Stimulated activated CD4-positive, alpha-beta T cell treated with anti-CD3 and anti-CD28 coated beads, Interleukin-4, amount 100 ng/mL, for 4 hours (primary cell): ENCODE measurements at regions not wholly inside any gene's neighbourhood (a gene's known extent, or its start where the extent isn't known, plus 50 kb on each side); places are given as distances from the start of the nearest gene placed in this dataset.
"Not testable (repeated sequence)": the region's sequence is repeated elsewhere in the genome, so short reads cannot be mapped to it uniquely, and the experiment has no call there.

Experiments used
- DNase-seq, 2 experiments: peaks; one replicate each; pipeline ENCODE4 v3.0.0-alpha.2; 2020

DNA sequence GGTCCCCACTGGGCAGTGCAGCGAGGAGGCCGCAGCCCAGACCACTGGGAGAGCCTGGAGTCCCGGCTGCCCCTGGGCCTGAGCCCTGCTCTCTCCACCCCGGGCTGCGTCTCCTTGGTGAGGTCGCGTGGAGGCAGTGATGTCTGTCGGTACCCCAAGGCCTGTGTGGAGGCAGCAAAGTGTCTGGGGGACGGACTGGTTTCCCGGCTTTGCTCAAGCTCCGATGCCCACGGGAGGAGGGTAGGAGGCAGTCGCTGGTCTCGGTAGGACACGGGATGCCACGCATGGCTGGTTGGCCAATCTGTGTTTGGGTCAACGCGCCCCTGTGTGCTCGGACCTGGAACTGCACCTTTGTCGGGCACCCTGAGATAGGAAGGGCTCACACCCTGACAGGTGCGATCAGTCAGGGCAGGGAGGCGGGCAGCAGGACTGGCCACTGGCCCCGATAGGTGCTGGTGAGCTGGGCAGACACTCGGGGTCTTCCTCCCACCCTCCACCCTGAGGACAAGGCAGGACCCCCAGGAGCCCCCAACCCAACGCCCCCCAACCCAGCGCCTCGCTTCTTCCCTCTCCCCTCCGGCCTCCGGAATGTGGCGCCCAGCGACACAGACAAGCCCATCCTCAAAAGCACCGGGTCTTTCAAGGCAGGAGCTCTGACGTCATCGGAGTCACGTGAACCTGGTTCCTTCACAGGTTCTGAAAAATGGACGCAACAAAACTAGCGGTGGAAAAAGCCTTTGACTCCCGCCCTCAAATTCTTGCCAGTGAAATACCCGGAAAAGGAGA is 288.6 kb downstream of the NDUFA10 start:
- no peak for DNase-seq

DNA sequence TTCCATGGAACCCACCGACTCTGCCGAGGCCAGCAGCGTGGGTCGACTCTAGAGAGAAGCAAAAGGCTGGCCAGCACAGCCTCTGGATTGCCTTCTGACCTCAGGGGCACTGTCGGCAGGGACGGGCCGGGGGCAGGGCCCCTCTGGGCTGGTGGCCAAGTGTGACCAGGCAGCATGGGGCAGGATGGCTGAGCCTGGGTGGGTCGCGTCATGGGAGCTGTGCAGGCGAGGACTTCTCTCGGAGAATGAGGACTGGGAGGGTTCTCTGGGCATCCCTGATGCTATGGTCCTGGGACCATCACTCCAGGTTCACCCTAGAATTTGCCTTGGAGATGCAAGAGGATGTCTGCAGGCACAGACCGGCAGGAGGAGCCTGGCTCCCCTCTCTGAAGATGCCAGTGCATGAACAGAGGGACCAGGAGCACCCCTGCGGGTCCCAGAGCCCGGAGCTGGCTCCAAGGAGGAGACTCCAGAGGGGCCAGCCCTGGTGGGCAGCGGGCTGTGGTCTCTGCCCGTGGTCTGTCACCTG is 289.2 kb downstream of the NDUFA10 start:
- no peak for DNase-seq

DNA sequence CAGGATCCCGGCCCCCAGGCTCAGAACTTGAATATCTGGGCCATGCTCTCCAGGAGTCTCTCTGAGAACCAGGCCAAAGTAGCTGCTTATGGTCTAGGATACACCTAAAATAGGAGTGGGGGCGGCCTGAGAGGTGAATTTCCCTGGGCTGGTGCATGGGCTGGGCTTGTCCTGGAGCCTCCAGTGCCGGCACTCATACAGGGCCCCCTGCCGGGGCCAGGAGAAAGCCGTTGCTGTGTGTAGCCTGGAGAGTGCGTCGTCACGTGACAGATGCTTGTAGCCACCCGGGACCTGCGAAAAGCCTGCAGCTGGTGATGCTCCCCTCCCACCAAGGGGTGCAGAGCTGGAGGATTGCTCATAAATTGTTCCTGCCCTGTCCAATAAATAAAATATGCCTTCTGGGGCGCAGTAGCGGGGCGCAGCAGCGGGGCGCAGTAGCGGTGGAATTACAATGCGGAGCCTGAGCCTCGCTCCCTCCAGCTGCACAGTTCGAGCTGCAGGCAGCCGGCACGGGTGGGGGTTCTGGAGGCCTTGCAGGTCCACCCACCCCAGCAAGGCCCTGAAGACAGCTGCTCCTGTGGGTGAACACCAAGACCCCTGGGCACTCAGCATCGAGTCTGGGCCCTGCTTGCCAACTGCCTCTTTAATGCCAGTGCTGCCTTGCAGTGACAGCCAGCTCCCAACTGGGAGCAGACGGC is 289.9 kb downstream of the NDUFA10 start:
- DNase-seq: no peak

DNA sequence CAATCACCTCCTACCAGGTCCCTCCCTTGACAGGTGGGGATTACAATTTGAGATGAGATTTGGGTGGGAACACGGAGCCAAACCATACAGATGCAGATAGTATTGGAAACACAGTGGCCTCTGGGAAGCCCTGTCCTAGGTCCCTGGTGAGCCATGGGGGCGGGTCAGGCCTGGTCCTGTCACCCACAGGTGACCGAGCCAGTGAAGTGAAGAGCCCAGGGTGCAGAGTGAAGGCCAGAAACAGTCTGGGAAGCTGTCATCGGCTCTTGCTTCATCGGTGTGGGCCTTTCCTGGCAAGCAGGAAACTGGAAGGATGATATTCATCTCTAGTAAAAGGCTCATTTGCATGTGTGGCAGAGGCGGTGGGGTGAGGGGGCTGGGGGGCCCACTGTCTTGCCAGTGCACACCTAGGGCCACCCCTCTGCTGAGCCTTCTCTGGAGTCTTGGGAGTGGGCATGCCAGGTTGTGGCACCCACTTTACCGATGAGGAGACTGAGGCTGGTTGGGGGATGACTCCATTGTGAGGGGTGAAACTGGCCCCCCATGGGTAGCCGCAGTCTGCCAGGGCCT is 290.6 kb downstream of the NDUFA10 start:
- no peak for DNase-seq

DNA sequence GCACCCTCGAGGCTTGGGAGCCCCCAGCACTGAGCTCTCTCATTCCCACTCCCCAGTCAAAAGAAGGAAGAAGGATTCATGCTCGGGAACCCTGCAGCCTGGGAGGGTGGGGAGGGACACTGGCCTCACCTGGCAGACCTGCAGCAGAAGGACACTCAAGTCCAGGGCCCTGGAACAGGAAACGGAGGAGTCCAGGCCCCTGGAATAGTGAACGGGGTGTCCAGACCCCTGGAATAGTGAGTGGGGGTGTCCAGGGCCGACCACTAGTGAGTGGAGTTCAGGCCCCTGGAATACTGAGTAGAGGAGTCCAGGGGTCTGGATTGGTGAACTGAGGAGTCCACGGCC is 292.5 kb downstream of the NDUFA10 start:
- no peak for DNase-seq

DNA sequence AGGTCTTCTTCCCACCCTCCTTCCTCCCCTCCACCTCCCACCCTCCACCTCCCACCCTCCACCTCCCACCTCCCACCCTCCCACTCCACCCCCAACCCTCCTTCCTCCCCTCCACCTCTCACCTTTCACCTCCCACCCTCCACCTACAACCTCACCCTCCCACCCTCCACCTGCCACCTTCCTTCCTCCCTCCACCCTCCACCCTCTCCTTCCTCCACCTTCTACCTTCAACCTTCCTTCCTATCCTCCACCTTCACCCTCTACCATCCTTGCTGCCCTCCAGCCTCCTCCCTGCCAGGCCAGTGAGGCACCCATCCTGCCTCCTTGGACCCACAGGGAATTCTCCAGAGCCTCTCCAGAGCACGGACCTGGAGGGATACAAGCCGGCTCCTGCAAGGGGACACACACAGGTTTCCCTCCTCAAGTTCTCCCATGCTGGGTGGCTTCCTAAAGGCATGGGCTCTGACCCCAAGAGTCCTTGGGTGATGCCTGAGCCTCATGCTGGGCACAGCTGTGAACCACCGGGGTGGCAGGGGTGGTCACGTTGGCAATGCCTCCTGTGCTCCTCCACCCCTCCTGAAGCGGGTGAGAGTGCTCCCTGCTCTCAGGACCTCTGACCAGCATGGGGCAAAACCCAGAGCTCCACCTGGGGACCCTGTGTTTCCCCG is 293.0 kb downstream of the NDUFA10 start:
- DNase-seq: no peak

DNA sequence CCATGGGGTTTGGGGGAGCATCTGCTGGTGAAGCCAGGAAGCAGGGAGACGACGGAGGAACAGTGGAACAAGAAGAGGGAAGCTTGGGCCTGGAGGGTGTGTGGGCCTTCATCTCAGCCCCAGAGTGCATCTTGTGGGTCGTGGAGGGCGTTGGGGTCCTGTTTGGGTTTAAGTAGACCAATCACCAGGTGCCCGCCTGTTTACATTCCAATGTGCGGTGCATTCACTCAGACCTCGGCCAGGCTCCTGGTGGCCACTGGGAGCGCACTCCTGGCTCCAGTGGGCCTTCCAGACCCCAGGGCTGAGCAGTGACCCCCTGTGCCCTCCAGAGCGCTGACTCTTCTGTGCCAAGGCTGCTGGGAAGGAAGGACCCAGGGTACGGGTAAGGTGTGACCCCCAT is 293.7 kb downstream of the NDUFA10 start:
- DNase-seq: no peak

DNA sequence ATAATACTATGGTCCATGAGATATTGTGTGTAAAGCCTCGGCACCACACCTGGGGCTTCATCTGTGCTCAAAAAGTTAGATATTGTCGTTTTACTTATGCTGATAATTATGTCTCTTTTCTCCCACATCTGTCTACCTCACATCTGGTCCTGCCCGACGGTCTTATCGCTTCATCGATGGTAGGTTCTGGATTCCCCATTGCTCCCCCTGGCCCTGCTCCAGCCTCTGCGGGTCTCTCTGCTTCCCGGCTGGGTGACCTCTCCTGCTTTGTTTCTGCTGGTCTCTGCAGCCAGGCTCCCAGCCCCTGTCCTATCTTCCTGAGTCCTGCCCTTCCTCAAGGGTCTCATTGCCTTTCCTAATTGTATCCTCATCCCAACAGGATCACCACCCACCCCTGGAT is 294.2 kb downstream of the NDUFA10 start:
- no peak for DNase-seq

DNA sequence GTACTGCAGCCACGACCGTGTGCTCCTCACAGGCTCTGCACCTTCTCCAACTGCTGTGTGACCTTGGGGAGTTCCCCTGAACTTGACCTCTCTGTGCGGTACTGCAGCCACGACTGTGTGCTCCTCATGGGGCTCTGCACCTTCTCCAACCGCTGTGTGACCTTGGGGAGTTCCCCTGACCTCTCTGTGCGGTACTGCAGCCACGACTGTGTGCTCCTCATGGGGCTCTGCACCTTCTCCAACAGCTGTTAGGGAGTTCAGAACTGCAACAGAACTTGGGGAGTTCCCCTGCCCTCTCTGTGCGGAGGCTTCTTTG is 294.6 kb downstream of the NDUFA10 start:
- not testable (repeated sequence) for DNase-seq

DNA sequence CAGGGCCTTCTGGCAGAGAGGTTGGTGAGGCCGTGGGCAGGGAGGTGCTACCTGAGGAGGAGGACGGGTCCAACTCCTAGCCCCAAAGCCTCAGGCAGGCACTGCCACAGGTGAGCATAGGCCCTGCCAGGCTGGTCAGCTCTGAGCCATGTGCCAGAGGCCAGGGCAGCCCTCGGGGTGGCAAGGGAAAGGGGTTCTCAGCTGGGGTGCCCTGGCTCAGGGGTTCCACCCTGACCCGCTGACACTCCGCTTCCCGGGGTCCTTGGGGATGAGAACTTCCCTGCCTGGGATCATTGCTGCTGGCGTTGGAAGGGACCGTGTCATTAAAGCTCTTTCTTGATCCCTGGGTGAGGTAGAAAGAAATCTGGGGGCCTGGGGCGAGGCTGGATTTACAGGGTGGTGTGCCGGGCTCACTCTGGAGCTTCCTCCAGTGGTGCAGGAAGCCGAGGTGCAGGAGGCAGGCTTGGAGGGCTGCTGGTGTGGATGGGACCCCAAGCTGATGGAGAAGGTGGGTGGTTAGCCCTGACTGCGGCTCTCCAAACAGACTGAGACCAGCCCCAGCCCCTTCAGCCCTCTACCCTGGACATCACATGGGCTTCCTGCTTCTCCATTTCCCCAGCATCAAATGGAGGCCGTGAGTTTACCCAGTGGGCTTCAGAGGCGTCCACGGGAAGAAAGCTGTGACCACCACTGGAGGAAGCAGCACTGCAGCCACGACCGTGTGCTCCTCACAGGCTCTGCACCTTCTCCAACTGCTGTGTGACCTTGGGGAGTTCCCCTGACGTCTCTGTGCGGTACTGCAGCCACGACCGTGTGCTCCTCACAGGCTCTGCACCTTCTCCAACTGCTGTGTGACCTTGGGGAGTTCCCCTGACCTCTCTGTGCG is 295.2 kb downstream of the NDUFA10 start:
- DNase-seq: no peak

DNA sequence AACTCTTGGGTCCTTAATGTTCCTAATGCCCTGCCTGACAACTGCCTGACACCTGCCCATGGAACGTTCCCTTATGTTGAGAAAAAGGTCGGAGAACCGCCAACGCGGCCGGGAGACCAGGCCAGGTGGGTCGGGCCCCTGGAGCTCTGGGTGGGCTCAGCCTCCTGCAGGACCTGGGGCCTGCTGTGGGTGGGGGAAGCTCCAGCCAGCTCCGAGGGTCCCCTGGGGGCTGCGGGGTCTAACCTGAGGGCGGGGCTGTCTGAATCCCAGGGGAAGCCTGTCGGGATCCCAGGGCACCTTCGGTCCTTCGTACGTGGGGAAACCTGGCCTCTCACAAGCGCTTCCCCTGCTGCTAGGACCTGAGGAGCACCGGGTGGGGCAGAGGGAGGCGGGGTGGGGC is 296.0 kb downstream of the NDUFA10 start:
- no peak for DNase-seq

DNA sequence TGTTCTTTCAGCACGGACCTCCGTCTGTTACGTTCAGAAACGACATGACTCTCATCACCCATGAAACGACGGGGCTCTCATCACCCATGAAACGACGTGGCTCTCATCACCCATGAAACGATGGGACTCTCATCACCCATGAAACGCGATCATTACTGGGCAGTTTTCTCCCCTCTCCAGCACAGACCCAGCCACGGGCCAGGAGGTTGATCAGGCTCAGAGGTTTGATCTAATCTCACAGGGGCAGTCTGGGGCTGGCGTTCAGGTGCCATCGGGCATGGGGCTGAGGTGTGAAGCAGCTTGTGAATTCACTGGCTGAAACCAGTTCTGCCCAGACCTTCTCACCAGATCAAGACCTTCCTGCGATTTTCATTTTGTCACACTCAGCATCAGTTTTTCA is 296.4 kb downstream of the NDUFA10 start:
- no peak for DNase-seq

DNA sequence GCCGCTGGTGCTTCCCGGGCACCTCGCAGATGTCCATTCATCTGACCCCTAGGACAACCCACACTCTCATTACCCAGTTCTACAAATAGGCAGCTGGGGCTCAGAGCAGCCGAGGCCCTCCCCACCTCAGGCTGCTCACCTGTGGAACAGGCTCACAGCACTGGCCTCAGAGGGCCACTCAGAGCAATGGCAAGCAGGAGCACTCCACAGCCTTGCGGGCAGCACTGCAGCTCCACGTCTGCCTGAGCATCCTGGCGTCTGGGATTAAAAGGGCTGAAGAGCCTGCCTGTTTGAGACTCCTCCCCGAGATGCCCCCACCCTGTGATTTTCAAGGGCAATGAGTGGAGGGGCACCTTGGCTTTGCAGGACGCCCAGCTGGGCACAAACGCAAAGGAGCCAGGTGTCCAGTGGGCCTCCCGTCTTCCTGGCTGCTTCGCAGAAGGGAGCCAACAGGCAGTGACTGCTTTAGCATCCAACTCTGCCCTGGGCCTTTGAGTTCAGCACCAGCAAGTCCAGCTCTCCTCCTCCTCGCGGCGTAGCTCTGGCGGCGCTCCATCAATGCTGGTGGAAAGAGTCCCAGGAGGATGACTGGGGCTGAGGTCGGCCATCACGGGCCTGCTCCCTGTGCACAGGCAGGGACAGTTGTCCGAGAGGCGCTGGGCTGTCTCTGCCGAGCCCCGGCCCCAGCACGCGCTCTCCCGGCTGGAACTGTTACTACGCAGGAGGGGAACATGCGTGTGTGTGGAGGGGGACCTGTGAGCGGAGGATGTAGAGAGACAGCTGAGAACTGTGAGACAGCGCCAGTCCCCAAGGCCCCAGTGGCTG is 297.2 kb downstream of the NDUFA10 start:
- no peak for DNase-seq

DNA sequence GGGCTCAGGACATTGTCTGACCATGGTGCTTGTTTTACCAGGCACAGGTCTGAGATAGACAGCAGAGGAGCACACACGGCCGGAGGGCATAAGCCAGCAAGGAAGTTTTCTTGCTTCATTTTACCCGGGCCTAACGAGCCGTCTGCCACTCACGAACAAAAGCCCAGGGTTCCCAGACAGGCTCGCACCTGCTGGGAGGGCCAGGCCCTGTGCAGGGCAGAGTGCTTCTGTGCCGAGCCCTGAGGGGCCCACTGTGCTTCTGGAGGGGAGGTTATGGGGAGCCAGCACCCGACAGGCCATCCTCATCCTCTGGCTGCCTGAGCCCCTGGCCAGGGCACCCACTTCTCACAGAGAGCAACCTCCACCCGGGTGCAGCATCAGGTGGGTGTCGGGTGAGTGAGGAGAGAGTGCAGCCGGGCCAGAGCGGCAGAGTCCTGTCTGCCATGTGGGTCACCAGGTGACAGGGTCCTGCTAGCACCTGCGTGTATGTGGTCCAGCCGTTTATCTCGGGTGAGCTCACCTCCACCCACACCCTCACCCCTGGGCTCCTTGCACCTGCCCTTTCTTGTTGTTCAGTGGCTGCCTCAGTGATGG is 297.9 kb downstream of the NDUFA10 start:
- no peak for DNase-seq

DNA sequence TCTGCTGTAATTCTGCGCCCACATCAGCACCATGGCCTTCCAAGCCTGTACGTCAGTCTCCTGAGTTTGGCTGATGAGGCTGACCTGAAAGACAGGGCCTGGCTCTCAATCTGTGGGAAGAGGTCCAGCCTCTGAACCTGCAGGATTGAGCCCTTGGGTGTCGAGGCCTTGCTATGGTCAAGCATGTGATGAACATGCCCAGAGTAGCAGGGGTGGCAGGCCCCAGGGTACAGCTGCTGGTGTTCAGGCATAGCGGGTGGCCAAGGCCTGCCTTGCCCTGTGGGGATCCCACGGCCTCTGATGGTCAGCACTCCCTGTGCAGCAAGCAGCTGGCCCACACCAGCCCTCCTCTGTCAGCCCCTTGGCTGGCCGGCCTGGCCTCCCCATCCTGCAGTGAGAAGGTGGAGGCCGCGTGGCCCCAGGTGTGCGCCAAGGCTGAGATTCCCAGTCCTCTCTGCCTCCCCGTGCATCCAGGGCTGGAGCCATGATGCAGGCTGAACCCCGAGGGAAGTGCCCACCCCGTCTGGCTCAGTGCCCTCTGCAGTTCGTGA is 298.4 kb downstream of the NDUFA10 start:
- no peak for DNase-seq

DNA sequence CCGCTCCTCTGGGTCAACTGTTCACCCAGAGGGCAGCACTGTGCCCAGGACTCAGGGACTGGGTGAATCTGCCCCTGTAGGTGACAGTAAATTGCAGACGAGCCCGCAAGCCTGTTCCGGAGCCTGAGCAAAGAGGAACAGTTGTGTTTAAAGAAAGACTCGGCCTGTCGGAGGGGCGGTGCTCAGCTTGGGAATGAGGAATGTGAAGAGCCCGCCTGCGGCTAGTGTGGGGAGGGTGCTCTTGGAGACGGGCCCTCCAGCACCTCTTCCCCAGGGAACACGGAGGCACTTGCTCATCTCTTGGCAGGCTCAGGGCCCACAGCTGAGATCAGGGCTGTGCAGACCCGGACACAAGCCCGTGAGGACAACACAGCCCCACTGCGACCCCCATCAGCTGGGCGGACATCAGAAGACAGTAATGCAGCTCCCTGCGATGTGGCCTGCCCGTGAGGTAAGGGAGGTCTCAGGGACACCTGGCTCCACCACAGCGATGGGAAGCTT is 299.0 kb downstream of the NDUFA10 start:
- DNase-seq: no peak

DNA sequence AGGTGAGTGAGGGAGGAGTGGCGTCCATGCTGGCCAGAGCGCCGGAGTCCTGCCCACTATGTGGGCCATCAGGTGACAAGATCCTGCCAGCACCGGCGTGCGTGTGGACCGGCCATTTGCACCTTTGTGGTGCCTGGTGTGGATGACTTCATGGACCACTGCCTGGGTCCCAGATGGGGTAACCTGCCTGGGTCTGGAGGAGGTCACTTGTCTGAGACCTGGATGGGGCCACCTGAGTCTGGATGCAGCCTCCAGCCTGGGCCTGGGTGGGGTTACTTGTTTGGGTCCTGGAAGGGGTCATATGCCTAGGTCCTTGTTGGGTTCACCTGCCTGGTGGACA is 299.6 kb downstream of the NDUFA10 start:
- DNase-seq: no peak

DNA sequence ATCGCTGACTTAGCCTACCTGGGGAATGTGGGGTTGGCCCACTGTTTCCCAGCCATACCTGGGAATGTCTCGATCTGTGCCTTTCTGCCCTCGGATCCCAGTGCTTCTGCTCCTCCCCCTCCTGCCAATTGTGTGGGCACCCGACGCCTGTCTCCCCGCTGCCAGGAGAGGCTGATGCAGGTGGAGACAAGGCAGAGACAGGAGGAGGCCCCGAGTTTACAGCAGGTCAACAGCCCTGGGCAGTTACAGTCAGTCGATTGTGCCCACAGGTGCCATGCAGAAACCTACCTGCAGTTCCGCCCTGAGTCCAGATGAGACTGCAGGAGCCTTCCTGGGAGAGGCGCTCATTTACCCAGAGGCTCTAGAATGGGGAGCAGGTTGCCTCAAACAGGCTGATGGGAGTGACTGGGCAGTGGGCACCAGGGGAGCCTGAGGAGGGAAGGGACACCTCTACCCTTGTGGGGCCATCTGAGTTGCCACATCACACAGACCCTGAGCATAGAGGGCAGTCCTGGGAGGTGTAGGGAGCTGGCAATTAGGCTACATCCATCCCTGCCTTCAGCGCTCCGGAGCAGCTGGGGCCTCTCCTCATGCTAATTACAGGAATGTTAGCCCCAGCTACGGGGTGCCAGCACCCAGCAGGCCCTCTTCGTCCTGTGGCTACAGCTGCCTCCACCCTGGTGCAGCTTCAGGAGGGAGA is 300.1 kb downstream of the NDUFA10 start:
- DNase-seq: no peak

DNA sequence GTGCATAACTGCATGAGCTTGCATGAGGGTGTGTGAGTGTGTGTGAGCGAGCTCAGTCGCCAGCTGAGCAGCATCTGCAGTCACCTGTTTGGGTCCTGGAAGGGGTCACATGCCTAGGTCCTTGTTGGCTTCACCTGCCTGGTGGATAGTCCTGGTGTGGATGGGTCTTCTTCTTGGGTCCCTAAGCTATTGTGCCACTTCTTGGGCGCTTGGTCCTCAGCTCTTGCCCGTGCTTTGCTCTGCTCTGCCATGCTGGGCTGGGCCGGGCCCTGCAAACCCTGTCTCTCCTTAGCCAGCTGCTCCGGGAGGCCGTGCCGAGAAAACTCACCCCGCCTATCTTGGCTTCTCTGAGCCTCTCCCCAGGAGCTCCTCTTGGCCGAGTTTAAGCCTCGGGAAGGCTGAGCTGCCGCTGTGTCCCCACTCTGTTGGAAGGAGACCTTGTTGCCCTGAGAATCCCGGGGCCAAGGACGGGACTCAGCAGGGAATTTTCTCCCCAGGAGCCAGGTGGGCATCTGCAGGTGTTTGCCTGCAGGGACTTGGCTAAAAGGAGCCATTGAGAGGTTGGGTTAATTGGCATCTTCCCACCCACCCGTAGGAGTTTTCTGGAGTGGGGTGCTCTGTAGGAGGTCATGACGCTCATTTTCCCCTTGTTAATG is 300.8 kb downstream of the NDUFA10 start:
- no peak for DNase-seq
